ENCODE measurements at regions not wholly inside any gene's neighbourhood (a gene's known extent, or its start where the extent isn't known, plus 50 kb on each side); places are given as distances from the start of the nearest gene placed in this dataset.

GRCh38 chr3:59565125-59565524 lies 515.3 kb upstream of the CFAP20DC start:
- Histone ChIP-seq H3K4me1 (ENCODE audit: control insufficient read depth in 4 of 4, insufficient read depth in 4 of 4, low read length in 3 of 4) (no peaks in the 10 kb centered on the region), H3K9ac (ENCODE audit: low read depth in 1 of 2, low read length in 2 of 2) (no peak overlapping the region), H3K9me3 (ENCODE audit: control insufficient read depth in 4 of 4, low read length in 3 of 4) (no peaks in the 10 kb centered on the region), H3K27ac (ENCODE audit: low read depth in 1 of 2, low read length in 2 of 2) (no peak overlapping the region), H3K4me3 (ENCODE audit: low read depth in 1 of 3, low read length in 3 of 3) (no peak overlapping the region), H3K27me3 (ENCODE audit: control insufficient read depth in 4 of 4, insufficient read depth in 4 of 4, low read length in 3 of 4) (no peaks in the 10 kb centered on the region), H3K36me3 (ENCODE audit: control insufficient read depth in 4 of 4, insufficient read depth in 3 of 4, low read depth in 1 of 4, low read length in 3 of 4) (no peaks in the 10 kb centered on the region)
- 89% methylated on average over 2 of the region's 2 CpGs for WGBS
- no peak for DNase-seq (ENCODE audit: low spot score)
- TF ChIP-seq JUND (IDR thresholded peaks at IDR 0.05) (no peak), RAD21 (IDR thresholded peaks at IDR 0.05) (no peak), YY1 (IDR thresholded peaks at IDR 0.05) (no peak), HNF4A (conservative IDR thresholded peaks at IDR 0.05) (no peak), RXRA (IDR thresholded peaks at IDR 0.05) (no peak), TAF1 (conservative IDR thresholded peaks at IDR 0.05) (no peak), HNF4G (IDR thresholded peaks at IDR 0.05) (no peak), FOXA1 (IDR thresholded peaks at IDR 0.05) (no peak), FOXA2 (IDR thresholded peaks at IDR 0.05) (no peak), ZBTB33 (IDR thresholded peaks at IDR 0.05) (no peak), REST (IDR thresholded peaks at IDR 0.05) (no peak)
- TF ChIP-seq, protein P1, sequence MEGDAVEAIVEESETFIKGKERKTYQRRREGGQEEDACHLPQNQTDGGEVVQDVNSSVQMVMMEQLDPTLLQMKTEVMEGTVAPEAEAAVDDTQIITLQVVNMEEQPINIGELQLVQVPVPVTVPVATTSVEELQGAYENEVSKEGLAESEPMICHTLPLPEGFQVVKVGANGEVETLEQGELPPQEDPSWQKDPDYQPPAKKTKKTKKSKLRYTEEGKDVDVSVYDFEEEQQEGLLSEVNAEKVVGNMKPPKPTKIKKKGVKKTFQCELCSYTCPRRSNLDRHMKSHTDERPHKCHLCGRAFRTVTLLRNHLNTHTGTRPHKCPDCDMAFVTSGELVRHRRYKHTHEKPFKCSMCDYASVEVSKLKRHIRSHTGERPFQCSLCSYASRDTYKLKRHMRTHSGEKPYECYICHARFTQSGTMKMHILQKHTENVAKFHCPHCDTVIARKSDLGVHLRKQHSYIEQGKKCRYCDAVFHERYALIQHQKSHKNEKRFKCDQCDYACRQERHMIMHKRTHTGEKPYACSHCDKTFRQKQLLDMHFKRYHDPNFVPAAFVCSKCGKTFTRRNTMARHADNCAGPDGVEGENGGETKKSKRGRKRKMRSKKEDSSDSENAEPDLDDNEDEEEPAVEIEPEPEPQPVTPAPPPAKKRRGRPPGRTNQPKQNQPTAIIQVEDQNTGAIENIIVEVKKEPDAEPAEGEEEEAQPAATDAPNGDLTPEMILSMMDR (IDR thresholded peaks at IDR 0.05; ENCODE audit: low read depth, low read length, missing input control), result no peak

DNA sequence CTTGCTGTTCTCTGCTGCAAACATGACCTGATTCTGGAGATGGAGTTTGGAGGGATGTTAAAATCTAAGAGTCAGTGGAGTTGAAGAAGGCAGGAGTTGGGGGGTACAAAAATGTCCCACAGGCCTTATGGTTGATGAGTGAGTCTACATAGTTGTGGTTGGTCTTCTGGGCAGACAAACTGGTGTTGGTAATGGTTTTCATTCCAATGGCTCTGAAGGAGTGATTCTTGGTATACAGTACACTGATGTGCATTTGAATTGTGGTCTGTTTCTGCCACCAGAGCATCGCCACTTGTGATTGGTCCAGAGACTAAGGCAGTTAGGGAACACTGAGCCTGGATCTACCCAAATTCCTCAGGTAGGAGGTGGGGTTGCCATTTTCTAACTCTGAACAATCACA lies 514.1 kb upstream of the CFAP20DC start:
- Histone ChIP-seq H3K4me1 (ENCODE audit: control insufficient read depth in 4 of 4, insufficient read depth in 4 of 4, low read length in 3 of 4) (no peaks in the 10 kb centered on the region), H3K36me3 (ENCODE audit: control insufficient read depth in 4 of 4, insufficient read depth in 3 of 4, low read depth in 1 of 4, low read length in 3 of 4) (no peaks in the 10 kb centered on the region), H3K4me3 (ENCODE audit: low read depth in 1 of 3, low read length in 3 of 3) (no peak overlapping the region), H3K27me3 (ENCODE audit: control insufficient read depth in 4 of 4, insufficient read depth in 4 of 4, low read length in 3 of 4) (no peaks in the 10 kb centered on the region), H3K27ac (ENCODE audit: low read depth in 1 of 2, low read length in 2 of 2) (no peak overlapping the region), H3K9me3 (ENCODE audit: control insufficient read depth in 4 of 4, low read length in 3 of 4) (no peaks in the 10 kb centered on the region), H3K9ac (ENCODE audit: low read depth in 1 of 2, low read length in 2 of 2) (no peak overlapping the region)
- TF ChIP-seq HNF4G (IDR thresholded peaks at IDR 0.05) (no peak), RXRA (IDR thresholded peaks at IDR 0.05) (no peak)
- WGBS, result 96% methylated on average over 1 of the region's 1 CpG
- no peak for DNase-seq (ENCODE audit: low spot score)
